Activated CD8-positive, alpha-beta T cell treated with anti-CD3 and anti-CD28 coated beads for 36 hours (primary cell): ENCODE measurements at regions not wholly inside any gene's neighbourhood (a gene's known extent, or its start where the extent isn't known, plus 50 kb on each side); places are given as distances from the start of the nearest gene placed in this dataset.

Experiments
- ATAC-seq: fragments of 200-7000 bp; cut with Tn5 transposase; one replicate; pipeline ENCODE4 v1.10.0; 2021; ENCODE audit warnings: mild to moderate bottlenecking, moderate library complexity
- CTCF ChIA-PET: fragments of 350-600 bp; sonication (Branson Sonifier 250); formaldehyde crosslinking; loops from one replicate; lab custom pipeline; 2021; ENCODE audit warnings: antibody characterized with exemption; lab: Charles Lee
- POLR2A ChIA-PET: fragments of 350-600 bp; sonication (Branson Sonifier 250); formaldehyde crosslinking; loops from one replicate; lab custom pipeline; 2021; ENCODE audit warnings: antibody characterized with exemption; lab: Charles Lee
- DNase-seq: peaks from one replicate; pipeline ENCODE4 v3.0.0-alpha.2; 2020
- H3K27ac Mint-ChIP-seq: one replicate; pipeline ENCODE4 v1.8.0; 2021; ENCODE audit warnings: mild to moderate bottlenecking, mixed read lengths
- H3K27me3 Mint-ChIP-seq: one replicate; pipeline ENCODE4 v1.8.0; 2021; ENCODE audit warnings: mixed read lengths
- H3K36me3 Mint-ChIP-seq: one replicate; pipeline ENCODE4 v1.8.0; 2021; ENCODE audit warnings: low read depth, mixed read lengths
- H3K4me1 Mint-ChIP-seq: one replicate; pipeline ENCODE4 v1.8.0; 2021; ENCODE audit warnings: low read depth, mixed read lengths
- H3K4me3 Mint-ChIP-seq: one replicate; pipeline ENCODE4 v1.8.0; 2021; ENCODE audit warnings: mild to moderate bottlenecking, moderate library complexity, mixed read lengths
- H3K9me3 Mint-ChIP-seq: one replicate; pipeline ENCODE4 v1.8.0; 2021; ENCODE audit warnings: mixed read lengths
- intact Hi-C: fragments of 100-400 bp; cut with micrococcal nuclease; formaldehyde crosslinking; loops from one replicate; pipeline ENCODE4 v1.10.0; 2022
- TF ChIP-seq, protein P1 (sequence below): fragments of 200-600 bp; IDR thresholded peaks from one replicate; pipeline ENCODE4 v1.8.0; 2022; ENCODE audit warnings: antibody characterized with exemption, mild to moderate bottlenecking

GRCh38 chr2:152251811-152252210 lies 76.2 kb upstream of the STAM2 start:
- POLR2A ChIA-PET = no interaction called here
- no peaks in the 10 kb centered on the region for H3K4me1 Mint-ChIP-seq
- no peak for ATAC-seq

GRCh38 chr2:152254486-152254885 lies 78.9 kb upstream of the STAM2 start:
- ATAC-seq (no peak), DNase-seq (no peak)
- Mint-ChIP-seq H3K9me3 (no peaks in the 10 kb centered on the region), H3K4me1 (no peaks in the 10 kb centered on the region), H3K36me3 (no peaks in the 10 kb centered on the region), H3K27ac (no peak overlapping the region), H3K27me3 (peaks cover 4% of the 10 kb centered on the region), H3K4me3 (no peak overlapping the region)
- CTCF ChIA-PET = no interaction called here
- POLR2A ChIA-PET = no interaction called here
- TF ChIP-seq, protein P1, sequence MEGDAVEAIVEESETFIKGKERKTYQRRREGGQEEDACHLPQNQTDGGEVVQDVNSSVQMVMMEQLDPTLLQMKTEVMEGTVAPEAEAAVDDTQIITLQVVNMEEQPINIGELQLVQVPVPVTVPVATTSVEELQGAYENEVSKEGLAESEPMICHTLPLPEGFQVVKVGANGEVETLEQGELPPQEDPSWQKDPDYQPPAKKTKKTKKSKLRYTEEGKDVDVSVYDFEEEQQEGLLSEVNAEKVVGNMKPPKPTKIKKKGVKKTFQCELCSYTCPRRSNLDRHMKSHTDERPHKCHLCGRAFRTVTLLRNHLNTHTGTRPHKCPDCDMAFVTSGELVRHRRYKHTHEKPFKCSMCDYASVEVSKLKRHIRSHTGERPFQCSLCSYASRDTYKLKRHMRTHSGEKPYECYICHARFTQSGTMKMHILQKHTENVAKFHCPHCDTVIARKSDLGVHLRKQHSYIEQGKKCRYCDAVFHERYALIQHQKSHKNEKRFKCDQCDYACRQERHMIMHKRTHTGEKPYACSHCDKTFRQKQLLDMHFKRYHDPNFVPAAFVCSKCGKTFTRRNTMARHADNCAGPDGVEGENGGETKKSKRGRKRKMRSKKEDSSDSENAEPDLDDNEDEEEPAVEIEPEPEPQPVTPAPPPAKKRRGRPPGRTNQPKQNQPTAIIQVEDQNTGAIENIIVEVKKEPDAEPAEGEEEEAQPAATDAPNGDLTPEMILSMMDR = no peak
- intact Hi-C loops = no loop called here

More at GRCh38 chr2:152251811-152252210, 76.2 kb upstream of the STAM2 start:
- Mint-ChIP-seq H3K36me3 (no peaks in the 10 kb centered on the region), H3K4me3 (no peak overlapping the region), H3K9me3 (no peaks in the 10 kb centered on the region), H3K27me3 (peaks cover 4% of the 10 kb centered on the region), H3K27ac (no peak overlapping the region)
- CTCF ChIA-PET = no interaction called here
- intact Hi-C loops = no loop called here
- DNase-seq = no peak
- TF ChIP-seq, protein P1 = no peak

DNA sequence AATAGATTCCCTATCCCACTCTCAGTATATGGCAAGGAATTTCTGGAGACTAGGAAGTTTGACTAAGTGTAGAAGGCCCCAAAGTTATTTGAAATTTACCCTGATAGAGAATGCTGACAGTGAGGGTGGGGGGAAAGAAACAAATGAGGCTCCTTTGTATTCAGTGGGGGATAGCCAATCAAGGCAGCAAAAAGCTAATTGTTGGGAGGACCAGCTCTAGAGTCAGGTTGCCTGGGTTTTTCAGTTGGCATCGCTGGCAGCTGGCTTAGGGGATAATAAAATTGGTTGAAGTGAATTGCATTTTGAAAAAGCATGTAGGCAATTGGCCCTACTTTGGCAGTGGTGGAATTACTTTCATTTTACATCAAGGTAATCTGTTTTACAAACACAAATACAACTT lies 79.4 kb upstream of the STAM2 start:
- TF ChIP-seq, protein P1 = no peak

DNA sequence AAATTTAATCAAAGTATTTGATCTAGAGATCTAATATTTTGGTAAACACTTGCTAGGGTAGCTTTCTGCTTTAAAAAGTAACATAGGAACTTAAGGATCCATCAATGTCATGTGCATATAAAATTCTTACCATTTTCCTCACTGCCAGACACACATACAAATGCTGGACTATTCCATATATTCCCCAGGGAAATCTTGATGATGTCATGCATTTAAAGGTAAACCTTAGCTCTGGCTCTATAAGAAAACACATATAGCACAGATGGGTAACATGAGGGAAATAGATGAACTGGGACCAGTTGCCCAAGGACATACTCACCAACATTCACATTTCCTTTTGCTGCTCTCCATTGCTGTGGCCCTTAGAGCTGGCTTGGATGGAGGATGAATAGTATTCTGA lies 79.1 kb upstream of the FMNL2 start:
- H3K4me1 Mint-ChIP-seq = no peaks in the 10 kb centered on the region
- no peak for ATAC-seq
- TF ChIP-seq, protein P1 = no peak
- DNase-seq = no peak
- H3K4me3 Mint-ChIP-seq = no peak overlapping the region
- H3K36me3 Mint-ChIP-seq = no peaks in the 10 kb centered on the region
- CTCF ChIA-PET = no interaction called here
- H3K27ac Mint-ChIP-seq = no peak overlapping the region
- POLR2A ChIA-PET = no interaction called here
- H3K27me3 Mint-ChIP-seq = peaks cover 4% of the 10 kb centered on the region
- H3K9me3 Mint-ChIP-seq = peaks cover 3% of the 10 kb centered on the region
- intact Hi-C loops = no loop called here

More for the DNA sequence above, 79.4 kb upstream of the STAM2 start:
- Mint-ChIP-seq H3K9me3 (no peaks in the 10 kb centered on the region), H3K27me3 (peaks cover 4% of the 10 kb centered on the region), H3K4me1 (no peaks in the 10 kb centered on the region), H3K4me3 (no peak overlapping the region), H3K27ac (no peak overlapping the region), H3K36me3 (no peaks in the 10 kb centered on the region)
- ATAC-seq = no peak
- intact Hi-C loops = no loop called here
- ChIA-PET CTCF (no interaction called here), POLR2A (no interaction called here)
- DNase-seq = no peak

- ChIA-PET CTCF (no interaction called here), POLR2A (no interaction called here)
- ATAC-seq = no peak
- no peak overlapping the region for H3K4me3 Mint-ChIP-seq
- H3K27me3 Mint-ChIP-seq = peaks cover 4% of the 10 kb centered on the region
- H3K4me1 Mint-ChIP-seq = no peaks in the 10 kb centered on the region
- TF ChIP-seq, protein P1 = no peak
- intact Hi-C loops = no loop called here
- H3K36me3 Mint-ChIP-seq = no peaks in the 10 kb centered on the region
- H3K27ac Mint-ChIP-seq = no peak overlapping the region
- DNase-seq = no peak
- H3K9me3 Mint-ChIP-seq = peaks cover 6% of the 10 kb centered on the region
Measured at GRCh38 chr2:152260939-152261338, 74.0 kb upstream of the FMNL2 start.
